ENCODE measurements at regions not wholly inside any gene's neighbourhood (a gene's known extent, or its start where the extent isn't known, plus 50 kb on each side); places are given as distances from the start of the nearest gene placed in this dataset.

GRCh38 chr9:3150074-3150473 lies 306.2 kb upstream of the PUM3 start:
- Histone ChIP-seq H4K20me1 (replicated peaks in 1 of 2; ENCODE audit: control insufficient read depth in 1 of 2, insufficient read depth in 2 of 2, low read length in 2 of 2) (no peaks in the 10 kb centered on the region), H3K18ac (ENCODE audit: extremely low read depth, low read length) (no peak overlapping the region), H3K27me3 (replicated peaks in 1 of 4; ENCODE audit: control insufficient read depth in 3 of 4, extremely low read depth in 1 of 4, insufficient read depth in 3 of 4, low read length in 3 of 4) (no peaks in the 10 kb centered on the region), H3K4me2 (ENCODE audit: insufficient read depth in 1 of 2, low read depth in 2 of 2, low read length in 2 of 2) (no peak overlapping the region), H3K27ac (ENCODE audit: low read depth, low read length) (no peak overlapping the region), H3K14ac (ENCODE audit: insufficient read length) (no peak overlapping the region), H3K36me3 (ENCODE audit: control insufficient read depth in 2 of 4, insufficient read depth in 4 of 4, low read length in 3 of 4) (no peaks in the 10 kb centered on the region), H3K4me1 (replicated peaks in 1 of 4; ENCODE audit: control insufficient read depth in 3 of 4, insufficient read depth in 4 of 4, low read length in 3 of 4) (no peaks in the 10 kb centered on the region), H4K8ac (ENCODE audit: extremely low read depth, insufficient read depth, low read length) (no peak overlapping the region), H3K4me3 (ENCODE audit: extremely low read depth in 1 of 4, insufficient read depth in 2 of 4, low read depth in 3 of 4, low read length in 4 of 4) (no peak overlapping the region), H4K91ac (replicated peaks; ENCODE audit: insufficient read length, low read length) (no peak overlapping the region), H3K79me2 (ENCODE audit: control insufficient read depth in 1 of 2, insufficient read depth in 2 of 2, low read length in 2 of 2) (no peaks in the 10 kb centered on the region), H2BK12ac (ENCODE audit: low read depth, low read length) (no peak overlapping the region), H2BK15ac (ENCODE audit: low read length) (no peak overlapping the region), H2AK5ac (ENCODE audit: low read depth, low read length) (no peak overlapping the region), H3K56ac (replicated peaks; ENCODE audit: insufficient read length, low read depth, low read length) (no peak overlapping the region), H2BK20ac (ENCODE audit: low read length) (no peak overlapping the region), H2BK120ac (replicated peaks; ENCODE audit: low read depth, low read length) (no peak overlapping the region), H2AFZ (ENCODE audit: low read length) (peak overlapping the region; percentile 50; the same call in 1 of the 2 replicates), H3K9ac (replicated peaks in 1 of 4; ENCODE audit: extremely low read depth in 1 of 4, low read depth in 3 of 4, low read length in 3 of 4) (no peak overlapping the region), H3K9me3 (ENCODE audit: insufficient read depth in 2 of 2, low read depth in 1 of 2, low read length in 1 of 2) (no peaks in the 10 kb centered on the region), H3K4ac (replicated peaks; ENCODE audit: insufficient read length, low read depth, low read length) (no peak overlapping the region), H3K23ac (ENCODE audit: insufficient read length) (no peak overlapping the region), H3K79me1 (ENCODE audit: low read depth, low read length) (no peaks in the 10 kb centered on the region), H2BK5ac (ENCODE audit: low read depth, low read length) (no peak overlapping the region), H4K5ac (ENCODE audit: insufficient read length, low read depth, low read length) (no peak overlapping the region), H3K23me2 (ENCODE audit: low read depth, low read length) (no peaks in the 10 kb centered on the region)
- no peak for FAIRE-seq
- WGBS, 2 experiments (ENCODE audit: extremely low coverage in 1 of 2, insufficient coverage in 1 of 2, insufficient read length in 1 of 2, insufficient replicate concordance in 2 of 2, low coverage in 1 of 2, low lambda C conversion rate in 2 of 2, missing lambda C conversion rate in 1 of 2): 59% methylated on average over 3 of the region's 3 CpGs; no CpG with 5 or more reads in 1 of the 2 experiments
- CTCF ChIA-PET (ENCODE audit: partially characterized antibody): interaction anchor here (0.6 to 2.4 kb wide), 3 partner anchors 10 to 1055 kb away, joined by 3 to 4 read pairs (median 4); no protein-coding TSS in a partner anchor
- POLR2A ChIA-PET (ENCODE audit: partially characterized antibody): no interaction called here
- DNase-seq (ENCODE audit: low read depth in 1 of 2, low spot score in 2 of 2): no peak
- TF ChIP-seq EP300 (IDR thresholded peaks at IDR 0.05; ENCODE audit: borderline replicate concordance in 1 of 2, low read depth in 2 of 2, low read length in 2 of 2) (no peak), BCL11A (IDR thresholded peaks at IDR 0.05; ENCODE audit: low read depth in 2 of 2, low read length in 2 of 2) (no peak), RXRA (IDR thresholded peaks at IDR 0.05; ENCODE audit: insufficient read depth, low read depth, low read length) (no peak)
